Esophagus mucosa (tissue), 1 donor: ENCODE measurements at regions not wholly inside any gene's neighbourhood (a gene's known extent, or its start where the extent isn't known, plus 50 kb on each side); places are given as distances from the start of the nearest gene placed in this dataset.
A peak's percentile ranks its signal among the peaks of the same experiment; 100 is the strongest.
"Not testable (repeated sequence)": the region's sequence is repeated elsewhere in the genome, so short reads cannot be mapped to it uniquely, and the experiment has no call there.

ENCODE experiments used
- ATAC-seq: fragments of 200-7000 bp; cut with Tn5 transposase; one replicate; pipeline ENCODE4 v1.9.1; 2020
- donor health status: DM: yes; HTN: yes; CAD: no.

GRCh38 chr17:59494757-59495368 lies 70.5 kb upstream of the DHX40 start:
- no peak for ATAC-seq

DNA sequence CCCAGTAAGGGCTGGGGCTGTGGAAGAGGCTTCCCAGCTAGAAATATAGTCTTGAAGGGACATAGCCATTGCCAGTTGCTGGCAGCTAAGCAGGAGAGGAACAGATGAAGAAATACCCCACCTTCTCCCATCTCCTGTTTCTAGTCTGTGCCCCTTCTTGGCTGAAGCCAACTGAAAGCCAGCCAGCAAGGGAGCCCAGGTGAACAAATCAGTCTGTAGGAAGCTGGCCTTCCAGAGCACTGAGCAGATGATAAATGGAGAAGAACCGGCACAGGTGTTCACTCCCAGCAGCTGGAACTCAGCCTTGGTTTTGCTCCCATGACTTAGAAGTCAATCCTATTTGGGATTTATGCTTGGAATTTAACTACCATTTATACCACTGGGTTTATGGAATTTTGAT lies 69.2 kb upstream of the DHX40 start:
- no peak for ATAC-seq

GRCh38 chr17:59498530-59499307 lies 66.7 kb upstream of the DHX40 start:
- ATAC-seq: no peak

DNA sequence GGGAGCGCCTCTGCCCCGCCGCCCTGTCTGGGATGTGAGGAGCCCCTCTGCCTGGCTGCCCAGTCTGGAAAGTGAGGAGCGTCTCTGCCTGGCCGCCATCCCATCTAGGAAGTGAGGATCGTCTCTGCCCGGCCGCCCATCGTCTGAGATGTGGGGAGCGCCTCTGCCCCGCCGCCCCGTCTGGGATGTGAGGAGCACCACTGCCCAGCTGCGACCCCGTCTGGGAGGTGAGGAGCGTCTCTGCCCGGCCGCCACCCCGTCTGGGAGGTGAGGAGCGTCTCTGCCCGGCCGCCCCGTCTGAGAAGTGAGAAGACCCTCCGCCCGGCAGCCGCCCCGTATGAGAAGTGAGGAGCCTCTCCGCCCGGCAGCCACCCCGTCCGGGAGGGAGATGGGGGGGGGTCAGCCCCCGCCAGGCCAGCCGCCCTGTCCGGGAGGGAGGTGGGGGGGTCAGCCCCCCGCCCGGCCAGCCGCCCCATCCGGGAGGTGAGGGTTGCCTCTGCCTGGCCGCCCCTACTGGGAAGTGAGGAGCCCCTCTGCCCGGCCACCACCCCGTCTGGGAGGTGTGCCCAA lies 65.2 kb upstream of the DHX40 start:
- ATAC-seq: not testable (repeated sequence)

DNA sequence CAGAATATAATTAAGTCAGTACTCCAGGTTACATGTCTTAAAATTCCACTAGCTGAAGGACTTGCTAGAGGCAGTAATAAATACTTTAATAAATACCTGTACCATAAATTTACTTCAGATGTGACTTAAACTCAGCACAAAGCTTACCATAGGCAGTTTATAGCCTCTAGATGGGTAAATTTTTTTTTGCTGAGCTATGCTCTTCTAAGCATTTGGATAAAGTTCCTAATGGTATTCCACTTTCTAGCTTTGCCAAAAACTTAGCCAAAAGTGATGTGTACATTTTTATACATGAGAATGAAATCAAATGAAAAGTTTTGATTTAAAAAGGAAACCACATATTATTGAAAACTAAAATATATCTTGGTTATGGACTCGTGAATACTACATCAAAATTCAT lies 63.7 kb upstream of the DHX40 start:
- ATAC-seq: no peak

- ATAC-seq: no peak
Observed at GRCh38 chr17:59502800-59503199, 62.6 kb upstream of the DHX40 start.

- no peak for ATAC-seq
Observed at GRCh38 chr17:59503500-59503899, 61.9 kb upstream of the DHX40 start.

GRCh38 chr17:59504821-59505220 lies 60.6 kb upstream of the DHX40 start:
- ATAC-seq: no peak

- peak; percentile 93 for ATAC-seq
Observed at GRCh38 chr17:59505610-59506276, 59.7 kb upstream of the DHX40 start.

DNA sequence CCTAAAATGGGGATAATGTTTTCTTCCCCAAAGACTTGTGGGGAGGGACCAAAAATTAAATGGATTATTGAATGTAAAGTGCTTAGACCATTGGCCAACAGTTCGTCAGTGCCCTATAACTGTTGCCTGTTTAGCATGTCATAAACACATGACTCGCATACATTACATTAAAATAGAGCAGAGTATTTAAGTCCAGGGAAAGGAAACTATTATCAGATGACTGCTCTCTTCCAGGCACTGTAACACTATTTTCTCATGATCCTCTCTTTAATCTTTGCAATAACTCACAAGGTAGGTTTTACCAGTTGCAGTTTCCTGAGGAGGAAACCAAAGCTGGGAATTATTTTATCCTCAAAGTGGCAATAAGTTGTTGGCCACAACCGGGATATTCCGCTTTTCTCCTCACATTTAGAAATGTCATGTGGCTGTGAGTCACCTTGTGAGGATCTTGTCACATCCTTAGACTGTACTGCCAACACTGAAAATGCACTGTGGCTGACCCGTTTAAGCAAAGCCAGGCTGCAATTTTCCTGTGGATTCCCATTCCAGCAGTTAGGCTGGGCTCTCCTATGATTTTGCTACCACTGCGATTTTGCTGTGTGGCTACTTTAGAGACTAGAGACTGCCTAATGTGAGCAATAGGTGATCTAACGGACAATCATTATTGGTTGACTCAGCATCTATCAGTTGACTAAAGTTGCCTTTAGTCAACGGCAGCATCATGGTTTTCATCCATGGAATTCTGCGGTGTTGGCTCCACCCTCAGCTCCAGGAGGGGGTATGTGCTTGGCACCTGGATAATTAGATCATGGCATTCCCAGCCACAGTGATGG lies 58.3 kb upstream of the DHX40 start:
- no peak for ATAC-seq

DNA sequence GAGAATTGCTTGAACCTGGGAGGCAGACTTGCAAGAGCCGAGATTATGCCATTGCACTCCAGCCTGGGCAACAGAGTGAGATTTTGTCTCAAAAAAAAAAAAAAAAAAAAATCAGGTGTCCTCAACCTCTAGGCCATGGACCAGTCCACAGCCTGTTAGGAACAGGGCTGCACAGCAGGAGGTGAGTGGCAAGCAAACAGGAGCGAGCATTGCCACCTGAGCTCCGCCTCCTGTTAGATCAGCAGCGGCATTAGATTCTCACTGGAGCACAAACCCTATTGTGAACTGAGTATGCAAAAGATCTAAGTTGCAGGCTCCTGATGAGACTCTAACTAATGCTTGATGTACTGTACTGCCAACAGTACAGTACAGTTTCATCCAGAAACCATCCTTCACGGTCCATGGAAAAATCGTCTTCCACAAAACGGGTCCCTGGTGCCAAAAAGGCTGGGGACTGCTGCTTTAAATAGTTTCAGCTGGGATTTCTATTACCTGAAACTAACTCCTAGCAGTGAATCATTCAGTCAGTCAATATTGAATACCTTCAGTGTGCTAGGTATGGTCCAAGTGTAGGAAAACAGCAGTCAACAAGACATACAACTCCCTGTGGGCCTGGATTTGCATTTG lies 56.3 kb upstream of the DHX40 start:
- no peak for ATAC-seq

DNA sequence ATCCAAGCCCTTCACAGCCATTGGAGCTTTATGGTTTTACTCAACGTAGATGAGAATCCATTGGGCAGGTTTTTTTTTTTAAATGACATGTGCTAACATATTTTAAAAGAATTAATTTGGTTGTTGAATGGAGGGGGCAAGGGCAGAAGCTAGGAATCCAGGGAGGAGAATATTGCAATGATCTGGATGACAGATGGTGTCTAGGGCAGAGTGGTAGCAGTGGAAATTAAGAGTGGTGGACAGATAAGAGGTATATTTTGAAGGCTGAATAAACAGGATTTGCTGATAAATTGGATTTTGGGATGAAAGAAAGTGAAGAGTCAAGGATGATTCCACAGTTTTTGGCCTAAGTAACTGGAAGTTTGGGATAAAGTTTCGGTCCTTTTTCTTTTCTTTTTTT lies 54.8 kb upstream of the DHX40 start:
- ATAC-seq: no peak

- ATAC-seq: no peak
Observed at GRCh38 chr17:59511726-59512125, 53.7 kb upstream of the DHX40 start.

DNA sequence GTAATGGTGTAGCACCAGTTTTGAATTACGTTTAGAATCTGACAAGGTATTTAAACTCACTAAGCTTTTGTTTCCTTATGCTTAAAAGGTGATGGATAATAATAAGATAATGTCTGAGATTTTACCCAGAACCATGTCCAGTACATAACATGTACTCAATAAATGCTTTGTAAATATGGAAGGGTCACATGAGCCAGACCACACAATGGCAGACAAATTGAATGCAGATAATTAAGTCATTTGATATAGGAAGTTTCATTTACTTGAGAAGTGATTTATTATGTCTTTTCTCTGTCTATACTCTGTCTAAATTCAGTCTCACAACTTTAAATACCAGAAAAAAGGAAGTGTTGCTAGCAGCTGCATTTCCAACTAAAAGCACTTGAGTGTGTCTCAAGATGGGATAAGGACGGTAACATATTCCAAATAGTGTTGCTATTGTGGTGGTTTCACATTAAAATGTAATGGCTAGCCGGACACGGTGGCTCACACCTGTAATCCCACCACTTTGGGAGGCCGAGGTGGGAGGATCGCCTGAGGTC lies 52.5 kb upstream of the DHX40 start:
- no peak for ATAC-seq

- ATAC-seq: peak; percentile 67
Observed at GRCh38 chr17:59513934-59514841, 51.2 kb upstream of the DHX40 start.
